GM19238 (cell line): ENCODE measurements at regions not wholly inside any gene's neighbourhood (a gene's known extent, or its start where the extent isn't known, plus 50 kb on each side); places are given as distances from the start of the nearest gene placed in this dataset.

ENCODE experiments used
- DNase-seq: peaks from one replicate; pipeline ENCODE4 v3.0.0; 2011; ENCODE audit warnings: low spot score; ENCODE audit not compliant: insufficient read length

GRCh38 chr11:15580056-15580774 is 465.5 kb downstream of the INSC start:
- no peak for DNase-seq

GRCh38 chr11:15580775-15581095 is 466.0 kb downstream of the INSC start:
- no peak for DNase-seq

GRCh38 chr11:15584158-15584557 is 469.4 kb downstream of the INSC start:
- no peak for DNase-seq

- DNase-seq = no peak
These were observed 471.0 kb downstream of the INSC start for GRCh38 chr11:15585602-15586331.

- no peak for DNase-seq
These were observed 472.2 kb downstream of the INSC start for GRCh38 chr11:15586741-15587473.

GRCh38 chr11:15589070-15589626 is 474.4 kb downstream of the INSC start:
- no peak for DNase-seq

- no peak for DNase-seq
These were observed 475.4 kb downstream of the INSC start for GRCh38 chr11:15590132-15590531.

GRCh38 chr11:15591112-15591537 is 476.4 kb downstream of the INSC start:
- DNase-seq = no peak

GRCh38 chr11:15594607-15595006 is 479.9 kb downstream of the INSC start:
- no peak for DNase-seq

- DNase-seq = no peak
These were observed 484.7 kb downstream of the INSC start for GRCh38 chr11:15599376-15599775.

GRCh38 chr11:15602047-15602446 is 487.3 kb downstream of the INSC start:
- no peak for DNase-seq

GRCh38 chr11:15602785-15603567 is 488.3 kb downstream of the INSC start:
- no peak for DNase-seq

- no peak for DNase-seq
These were observed 490.4 kb downstream of the INSC start for GRCh38 chr11:15605094-15605493.

GRCh38 chr11:15607361-15608036 is 492.8 kb downstream of the INSC start:
- DNase-seq = no peak

- DNase-seq = no peak
These were observed 494.7 kb downstream of the INSC start for GRCh38 chr11:15609445-15609844.

GRCh38 chr11:15610881-15611280 is 496.2 kb downstream of the INSC start:
- no peak for DNase-seq

GRCh38 chr11:15613251-15613650 is 498.5 kb downstream of the INSC start:
- DNase-seq = no peak

- no peak for DNase-seq
These were observed 499.1 kb downstream of the INSC start for GRCh38 chr11:15613789-15614188.

- no peak for DNase-seq
These were observed 500.8 kb downstream of the INSC start for GRCh38 chr11:15615398-15616096.
